Body of pancreas (tissue), 4 donors: ENCODE measurements at regions not wholly inside any gene's neighbourhood (a gene's known extent, or its start where the extent isn't known, plus 50 kb on each side); places are given as distances from the start of the nearest gene placed in this dataset.

ENCODE experiments used
- ATAC-seq: fragments of 150-250 bp; one replicate; pipeline ENCODE4 v1.9.1; 2016
- DNase-seq, 4 donors: peaks; one replicate each; pipeline ENCODE4 v3.0.0-alpha.2; 2019
- H3K27ac ChIP-seq, 4 donors: fragments of 200-600 bp; sonication (generic); 1 replicate in 3 of 4; 2 replicates in 1 of 4; pipeline versions ENCODE4 v1.5.1 to v1.6.1; 2016 to 2019; ENCODE audit warnings: mild to moderate bottlenecking in 1 of 4, mixed read lengths in 1 of 4, moderate library complexity in 1 of 4
- H3K27me3 ChIP-seq, 2 donors: fragments of 200-600 bp; sonication (generic); one replicate each; pipeline ENCODE4 v1.6.0; 2016; ENCODE audit warnings: mild to moderate bottlenecking in 1 of 2
- H3K36me3 ChIP-seq, 2 donors: fragments of 200-600 bp; sonication (generic); replicated peaks in 1 of 2; 2 replicates each; pipeline ENCODE4 v1.5.1; 2016; ENCODE audit warnings: low read depth in 2 of 2; ENCODE audit not compliant: insufficient read depth in 1 of 2
- H3K4me1 ChIP-seq: fragments of 200-600 bp; sonication (generic); one replicate; pipeline ENCODE4 v1.6.0; 2016
- H3K4me3 ChIP-seq, 2 donors: fragments of 200-600 bp; sonication (generic); 1 replicate in 1 of 2; 2 replicates in 1 of 2; pipeline ENCODE4 v1.5.1; 2016 to 2019
- H3K9me3 ChIP-seq, 3 donors: fragments of 200-600 bp; sonication (generic); 1 replicate in 2 of 3; 2 replicates in 1 of 3; pipeline ENCODE4 v1.5.1; 2016
- POLR2A ChIP-seq, 3 donors: fragments of 450-650 bp; IDR thresholded peaks; one replicate each; pipeline ENCODE4 v1.6.1; 2016; ENCODE audit warnings: antibody characterized with exemption in 3 of 3, mild to moderate bottlenecking in 2 of 3
- WGBS, 2 donors: methylation state at CpG; one replicate each; pipeline ENCODE4 v1.1.5; 2017; 5-methylcytosine and 5-hydroxymethylcytosine counted together
- intact Hi-C: fragments of 100-400 bp; cut with DNase I; formaldehyde crosslinking; loops from one replicate; pipeline ENCODE4 v1.15.1; 2023
- TF ChIP-seq, protein P1 (sequence below), 7 experiments: fragments of 450-650 bp in 4 of 7; fragments of 200-600 bp in 3 of 7; sonication (generic) in 3 of 7; IDR thresholded peaks; one replicate each; pipeline ENCODE4 v1.5.1; 2016 to 2019; ENCODE audit warnings: antibody characterized with exemption in 7 of 7

DNA sequence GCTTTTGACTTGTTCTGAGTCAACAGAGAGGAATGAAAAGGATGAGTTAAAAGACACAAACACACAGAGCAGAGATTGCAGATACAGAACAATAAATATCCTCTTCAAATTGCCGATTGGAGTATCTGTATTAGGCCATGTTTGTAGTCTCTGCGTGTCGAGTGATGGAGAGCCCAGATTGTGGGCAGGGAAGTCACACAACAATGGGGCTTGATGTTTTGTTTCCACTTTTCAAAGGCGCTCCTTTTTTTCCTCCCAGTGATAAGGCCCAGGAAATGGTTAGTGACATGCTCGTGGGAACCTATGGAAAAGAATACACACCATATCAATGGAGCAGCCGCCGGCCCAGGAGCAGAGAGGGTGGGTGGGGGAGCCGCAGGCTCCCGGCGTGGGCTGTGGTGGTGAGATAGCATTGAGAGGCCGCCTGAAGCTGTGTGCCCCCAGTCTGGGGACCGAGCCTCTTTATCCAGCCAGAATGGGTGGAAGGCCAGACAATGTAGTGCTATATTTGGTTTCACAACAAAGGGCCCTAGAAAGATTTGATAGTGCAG, 555.9 kb downstream of the INSC start:
- Histone ChIP-seq H3K4me1 (peaks cover under 1% of the 10 kb centered on the region), H3K4me3 (no peak overlapping the region), H3K9me3 (no peaks in the 10 kb centered on the region), H3K36me3 (no peaks in the 10 kb centered on the region), H3K27ac (no peak overlapping the region), H3K27me3 (no peaks in the 10 kb centered on the region)
- WGBS, 2 donors = 76 to 82% methylated on average over 7 to 12 of the region's 12 CpGs
- no peak for ATAC-seq
- no peak for DNase-seq
- TF ChIP-seq POLR2A (IDR thresholded peaks at IDR 0.05) = no peak
- TF ChIP-seq, protein P1, sequence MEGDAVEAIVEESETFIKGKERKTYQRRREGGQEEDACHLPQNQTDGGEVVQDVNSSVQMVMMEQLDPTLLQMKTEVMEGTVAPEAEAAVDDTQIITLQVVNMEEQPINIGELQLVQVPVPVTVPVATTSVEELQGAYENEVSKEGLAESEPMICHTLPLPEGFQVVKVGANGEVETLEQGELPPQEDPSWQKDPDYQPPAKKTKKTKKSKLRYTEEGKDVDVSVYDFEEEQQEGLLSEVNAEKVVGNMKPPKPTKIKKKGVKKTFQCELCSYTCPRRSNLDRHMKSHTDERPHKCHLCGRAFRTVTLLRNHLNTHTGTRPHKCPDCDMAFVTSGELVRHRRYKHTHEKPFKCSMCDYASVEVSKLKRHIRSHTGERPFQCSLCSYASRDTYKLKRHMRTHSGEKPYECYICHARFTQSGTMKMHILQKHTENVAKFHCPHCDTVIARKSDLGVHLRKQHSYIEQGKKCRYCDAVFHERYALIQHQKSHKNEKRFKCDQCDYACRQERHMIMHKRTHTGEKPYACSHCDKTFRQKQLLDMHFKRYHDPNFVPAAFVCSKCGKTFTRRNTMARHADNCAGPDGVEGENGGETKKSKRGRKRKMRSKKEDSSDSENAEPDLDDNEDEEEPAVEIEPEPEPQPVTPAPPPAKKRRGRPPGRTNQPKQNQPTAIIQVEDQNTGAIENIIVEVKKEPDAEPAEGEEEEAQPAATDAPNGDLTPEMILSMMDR (IDR thresholded peaks at IDR 0.05) = no peak
- intact Hi-C loops = no loop called here

DNA sequence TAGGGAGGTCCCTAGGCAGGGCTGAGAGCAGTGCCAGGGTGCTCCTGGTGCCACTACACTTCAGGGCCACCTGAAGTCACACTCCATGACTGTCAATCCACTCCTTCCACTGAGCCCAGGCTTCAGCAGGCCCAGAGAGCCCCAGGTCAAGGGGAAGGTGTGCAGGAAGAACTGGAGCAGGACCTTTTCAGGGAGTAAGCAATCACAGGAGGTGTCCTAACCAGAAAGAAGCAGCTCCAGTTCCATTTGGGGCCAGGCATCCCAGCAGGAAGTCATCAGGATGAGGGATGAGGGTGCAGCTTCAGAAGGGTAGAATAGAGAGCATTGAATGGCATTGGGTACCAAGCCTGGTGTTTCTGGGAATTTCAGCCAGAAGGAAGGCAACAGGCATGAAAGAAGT, 556.5 kb downstream of the INSC start:
- H3K27me3 ChIP-seq = no peaks in the 10 kb centered on the region
- H3K4me1 ChIP-seq = no peaks in the 10 kb centered on the region
- ATAC-seq (no peak), DNase-seq (no peak)
- intact Hi-C loops = no loop called here
- H3K36me3 ChIP-seq = no peaks in the 10 kb centered on the region
- H3K27ac ChIP-seq = no peak overlapping the region
- H3K4me3 ChIP-seq = no peak overlapping the region
- TF ChIP-seq POLR2A (IDR thresholded peaks at IDR 0.05) = no peak
- TF ChIP-seq, protein P1 (IDR thresholded peaks at IDR 0.05) = no peak
- H3K9me3 ChIP-seq = no peaks in the 10 kb centered on the region

DNA sequence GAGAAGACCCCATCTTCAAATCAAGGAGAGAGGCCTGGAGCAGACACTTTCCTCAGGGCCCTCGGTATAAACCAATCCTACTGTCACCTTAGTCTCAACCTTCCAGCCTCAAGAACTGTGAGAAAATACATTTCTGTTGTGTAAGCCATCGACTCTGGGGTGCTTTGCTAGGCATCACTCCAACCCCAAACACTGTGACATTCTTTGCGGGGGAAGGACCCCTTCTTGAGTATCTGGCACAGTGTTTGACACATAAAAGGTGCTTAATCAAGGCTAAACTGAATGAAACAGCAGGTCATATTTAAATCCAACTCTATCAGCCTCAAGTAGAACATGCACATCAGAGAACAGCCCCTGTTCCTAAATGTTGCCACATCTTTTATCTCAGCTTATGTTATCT, 558.1 kb downstream of the INSC start:
- Histone ChIP-seq H3K4me1 (no peaks in the 10 kb centered on the region), H3K9me3 (no peaks in the 10 kb centered on the region), H3K27ac (no peak overlapping the region), H3K4me3 (no peak overlapping the region), H3K36me3 (no peaks in the 10 kb centered on the region), H3K27me3 (no peaks in the 10 kb centered on the region)
- no peak for ATAC-seq
- TF ChIP-seq POLR2A (IDR thresholded peaks at IDR 0.05) = no peak
- TF ChIP-seq, protein P1 (IDR thresholded peaks at IDR 0.05) = no peak
- DNase-seq = no peak
- WGBS, 2 donors = 61 to 81% methylated on average over 3 of the region's 3 CpGs
- intact Hi-C loops = no loop called here

DNA sequence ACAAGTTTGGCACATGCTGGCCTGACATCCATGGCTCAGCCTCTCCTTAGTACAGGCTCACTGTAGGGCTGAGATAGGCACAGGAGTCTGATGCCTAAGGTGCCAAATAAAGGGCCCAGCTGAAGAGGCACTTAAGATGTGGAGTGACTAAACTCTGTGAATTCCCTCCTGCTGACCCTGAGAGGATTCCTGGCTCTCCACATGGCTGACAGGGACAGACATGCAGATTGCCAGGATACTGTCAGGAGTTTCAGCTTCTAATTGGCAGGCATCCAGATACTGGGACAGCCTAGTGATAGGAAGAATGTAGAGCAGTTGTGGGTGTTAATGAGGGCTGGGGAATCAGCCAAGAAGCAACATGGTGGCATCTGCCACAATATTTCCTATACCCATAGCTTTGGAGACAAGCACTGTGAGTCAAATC, 558.7 kb downstream of the INSC start:
- ATAC-seq = no peak
- H3K27me3 ChIP-seq = no peaks in the 10 kb centered on the region
- DNase-seq = no peak
- no peak overlapping the region for H3K4me3 ChIP-seq
- H3K9me3 ChIP-seq = no peaks in the 10 kb centered on the region
- TF ChIP-seq POLR2A (IDR thresholded peaks at IDR 0.05) = no peak
- TF ChIP-seq, protein P1 (IDR thresholded peaks at IDR 0.05) = no peak
- H3K4me1 ChIP-seq = no peaks in the 10 kb centered on the region
- intact Hi-C loops = no loop called here
- no peak overlapping the region for H3K27ac ChIP-seq
- H3K36me3 ChIP-seq = no peaks in the 10 kb centered on the region

DNA sequence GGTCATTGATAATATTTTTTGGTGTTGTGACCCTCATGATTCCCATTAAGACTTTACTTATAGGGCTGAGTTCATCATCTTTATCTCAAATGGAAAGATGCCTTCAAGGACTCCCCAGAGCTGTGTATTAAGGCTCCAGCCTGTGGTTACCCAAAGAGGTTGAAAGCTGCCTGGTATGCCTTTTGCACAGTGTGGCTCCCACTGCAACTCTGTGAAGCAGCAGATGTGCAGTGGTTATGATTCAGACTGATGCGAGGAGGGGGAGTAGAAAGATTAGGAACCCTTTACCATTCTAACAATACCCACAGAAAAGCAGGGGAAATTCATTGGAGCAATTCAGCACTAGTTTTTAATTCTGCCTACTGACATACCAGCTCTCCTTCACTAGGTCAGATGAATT, 560.0 kb downstream of the INSC start:
- 72% methylated on average over 1 of the region's 1 CpG; no CpG with 5 or more reads in 1 of the 2 donors for WGBS, 2 donors
- intact Hi-C loops = no loop called here
- no peaks in the 10 kb centered on the region for H3K4me1 ChIP-seq
- H3K27me3 ChIP-seq = no peaks in the 10 kb centered on the region
- ATAC-seq (no peak), DNase-seq (no peak)
- H3K4me3 ChIP-seq = no peak overlapping the region
- no peaks in the 10 kb centered on the region for H3K9me3 ChIP-seq
- H3K36me3 ChIP-seq = no peaks in the 10 kb centered on the region
- no peak overlapping the region for H3K27ac ChIP-seq
- TF ChIP-seq POLR2A (IDR thresholded peaks at IDR 0.05) = no peak
- TF ChIP-seq, protein P1 (IDR thresholded peaks at IDR 0.05) = no peak
